ENCODE measurements at regions not wholly inside any gene's neighbourhood (a gene's known extent, or its start where the extent isn't known, plus 50 kb on each side); places are given as distances from the start of the nearest gene placed in this dataset.

- no peak for DNase-seq (ENCODE audit: low read depth)
- no peaks in the 10 kb centered on the region for H3K27me3 ChIP-seq (ENCODE audit: control insufficient read depth, insufficient read depth, low read length)
- TF ChIP-seq, protein P1, sequence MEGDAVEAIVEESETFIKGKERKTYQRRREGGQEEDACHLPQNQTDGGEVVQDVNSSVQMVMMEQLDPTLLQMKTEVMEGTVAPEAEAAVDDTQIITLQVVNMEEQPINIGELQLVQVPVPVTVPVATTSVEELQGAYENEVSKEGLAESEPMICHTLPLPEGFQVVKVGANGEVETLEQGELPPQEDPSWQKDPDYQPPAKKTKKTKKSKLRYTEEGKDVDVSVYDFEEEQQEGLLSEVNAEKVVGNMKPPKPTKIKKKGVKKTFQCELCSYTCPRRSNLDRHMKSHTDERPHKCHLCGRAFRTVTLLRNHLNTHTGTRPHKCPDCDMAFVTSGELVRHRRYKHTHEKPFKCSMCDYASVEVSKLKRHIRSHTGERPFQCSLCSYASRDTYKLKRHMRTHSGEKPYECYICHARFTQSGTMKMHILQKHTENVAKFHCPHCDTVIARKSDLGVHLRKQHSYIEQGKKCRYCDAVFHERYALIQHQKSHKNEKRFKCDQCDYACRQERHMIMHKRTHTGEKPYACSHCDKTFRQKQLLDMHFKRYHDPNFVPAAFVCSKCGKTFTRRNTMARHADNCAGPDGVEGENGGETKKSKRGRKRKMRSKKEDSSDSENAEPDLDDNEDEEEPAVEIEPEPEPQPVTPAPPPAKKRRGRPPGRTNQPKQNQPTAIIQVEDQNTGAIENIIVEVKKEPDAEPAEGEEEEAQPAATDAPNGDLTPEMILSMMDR (IDR thresholded peaks at IDR 0.05; ENCODE audit: insufficient read depth, low read length, poor library complexity, severe bottlenecking), result no peak
Observed at GRCh38 chr5:74113927-74114326, 487.9 kb downstream of the ARHGEF28 start.

DNA sequence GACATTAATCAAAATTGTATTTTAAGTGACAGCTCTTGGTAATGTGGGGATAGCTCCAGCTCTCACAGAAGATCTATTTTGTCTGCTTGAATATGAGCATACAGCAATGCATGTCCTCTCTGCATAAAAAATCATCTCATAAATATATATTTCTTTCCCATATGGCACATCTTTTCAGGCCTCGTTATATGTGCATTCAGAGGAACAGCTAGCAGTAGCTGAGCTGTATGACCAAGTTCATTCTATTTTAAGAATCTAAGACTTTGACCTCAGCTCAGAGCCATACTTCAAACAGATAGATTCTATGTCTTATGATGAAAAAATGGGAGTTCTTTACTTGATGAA lies 487.2 kb downstream of the ARHGEF28 start:
- DNase-seq (ENCODE audit: low read depth), result no peak
- no peaks in the 10 kb centered on the region for H3K27me3 ChIP-seq (ENCODE audit: control insufficient read depth, insufficient read depth, low read length)
- TF ChIP-seq, protein P1 (IDR thresholded peaks at IDR 0.05; ENCODE audit: insufficient read depth, low read length, poor library complexity, severe bottlenecking), result no peak
- no peaks in the 10 kb centered on the region for H3K36me3 ChIP-seq (ENCODE audit: control insufficient read depth, insufficient read depth, low read length)
- no peak overlapping the region for H3K4me3 ChIP-seq (ENCODE audit: low read depth, low read length)

More at GRCh38 chr5:74113927-74114326, 487.9 kb downstream of the ARHGEF28 start:
- no peaks in the 10 kb centered on the region for H3K36me3 ChIP-seq (ENCODE audit: control insufficient read depth, insufficient read depth, low read length)
- H3K4me3 ChIP-seq (ENCODE audit: low read depth, low read length), result no peak overlapping the region

DNA sequence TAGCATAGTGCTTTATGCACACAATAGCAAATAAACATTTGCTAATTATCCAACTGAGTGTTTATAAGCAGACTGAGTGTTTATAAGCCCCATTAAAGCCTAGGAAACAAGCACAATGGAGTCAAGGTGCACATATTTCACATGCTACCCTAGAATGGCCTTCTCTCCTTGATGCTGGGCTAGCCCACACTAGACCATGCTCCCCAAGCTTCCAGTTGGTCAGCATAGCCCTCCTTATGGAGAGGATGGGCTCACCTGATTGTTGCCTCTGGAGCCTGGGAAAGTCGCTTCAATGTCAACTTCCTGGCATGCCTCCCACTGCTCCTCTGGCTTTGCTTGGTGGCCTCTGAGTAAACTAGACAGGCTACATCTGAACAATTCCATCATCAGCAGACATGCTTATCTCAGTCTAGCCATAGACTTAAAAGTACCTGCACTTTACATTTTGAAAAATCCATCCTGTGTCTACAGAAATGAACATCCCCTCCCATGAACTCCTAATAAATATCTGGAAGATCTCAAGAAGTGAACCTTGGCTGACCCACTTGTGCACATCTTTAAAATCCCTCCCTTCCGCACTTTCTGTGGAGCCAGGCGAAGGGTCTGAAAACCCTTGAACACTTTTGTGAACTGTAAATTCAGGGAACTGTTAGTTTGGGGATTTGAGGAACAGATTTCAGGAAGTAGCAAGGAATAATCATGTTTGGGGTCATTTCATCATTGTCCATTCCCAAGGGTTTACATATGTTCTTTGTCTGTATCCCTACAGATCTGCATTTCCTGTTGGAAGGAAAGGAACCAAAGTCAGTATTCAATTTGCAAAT lies 486.6 kb downstream of the ARHGEF28 start:
- DNase-seq (ENCODE audit: low read depth), result no peak
- TF ChIP-seq, protein P1 (IDR thresholded peaks at IDR 0.05; ENCODE audit: insufficient read depth, low read length, poor library complexity, severe bottlenecking), result no peak
- no peak overlapping the region for H3K4me3 ChIP-seq (ENCODE audit: low read depth, low read length)
- H3K27me3 ChIP-seq (ENCODE audit: control insufficient read depth, insufficient read depth, low read length), result no peaks in the 10 kb centered on the region
- no peaks in the 10 kb centered on the region for H3K36me3 ChIP-seq (ENCODE audit: control insufficient read depth, insufficient read depth, low read length)

- Histone ChIP-seq H3K27me3 (ENCODE audit: control insufficient read depth, insufficient read depth, low read length) (no peaks in the 10 kb centered on the region), H3K36me3 (ENCODE audit: control insufficient read depth, insufficient read depth, low read length) (no peaks in the 10 kb centered on the region), H3K4me3 (ENCODE audit: low read depth, low read length) (no peak overlapping the region)
- DNase-seq (ENCODE audit: low read depth), result no peak
- TF ChIP-seq, protein P1 (IDR thresholded peaks at IDR 0.05; ENCODE audit: insufficient read depth, low read length, poor library complexity, severe bottlenecking), result no peak
Observed at GRCh38 chr5:74111764-74112163, 485.8 kb downstream of the ARHGEF28 start.

GRCh38 chr5:74109344-74109743 lies 483.3 kb downstream of the ARHGEF28 start:
- no peaks in the 10 kb centered on the region for H3K36me3 ChIP-seq (ENCODE audit: control insufficient read depth, insufficient read depth, low read length)
- no peak for DNase-seq (ENCODE audit: low read depth)
- H3K27me3 ChIP-seq (ENCODE audit: control insufficient read depth, insufficient read depth, low read length), result no peaks in the 10 kb centered on the region
- TF ChIP-seq, protein P1 (IDR thresholded peaks at IDR 0.05; ENCODE audit: insufficient read depth, low read length, poor library complexity, severe bottlenecking), result no peak
- H3K4me3 ChIP-seq (ENCODE audit: low read depth, low read length), result no peak overlapping the region

DNA sequence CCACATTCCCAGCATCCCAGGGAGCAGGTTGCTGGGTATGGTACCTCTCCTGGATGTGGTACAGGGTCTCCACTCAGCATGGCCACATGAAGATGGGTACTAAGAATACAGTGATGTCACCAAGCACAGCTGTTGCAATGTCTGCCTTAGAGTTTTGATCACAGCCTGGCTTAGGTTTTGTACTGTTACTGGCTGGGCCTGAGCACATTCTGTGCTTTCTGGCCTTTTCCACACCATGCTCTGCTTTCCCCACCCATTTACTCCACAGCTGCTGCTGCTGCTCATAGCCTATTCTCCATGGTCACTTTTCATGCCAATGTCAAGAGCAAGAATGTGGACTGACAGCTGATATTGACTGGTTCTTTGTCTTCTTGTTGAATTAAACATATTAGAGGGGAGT lies 481.9 kb downstream of the ARHGEF28 start:
- H3K36me3 ChIP-seq (ENCODE audit: control insufficient read depth, insufficient read depth, low read length), result no peaks in the 10 kb centered on the region
- no peak for DNase-seq (ENCODE audit: low read depth)
- no peak overlapping the region for H3K4me3 ChIP-seq (ENCODE audit: low read depth, low read length)
- TF ChIP-seq, protein P1 (IDR thresholded peaks at IDR 0.05; ENCODE audit: insufficient read depth, low read length, poor library complexity, severe bottlenecking), result no peak
- no peaks in the 10 kb centered on the region for H3K27me3 ChIP-seq (ENCODE audit: control insufficient read depth, insufficient read depth, low read length)
